BLaER1 treated with 17β-estradiol and CSF1 and Interleukin-3, amounts not matched to agents 10 nM and 100 nM (cell line): ENCODE measurements at regions not wholly inside any gene's neighbourhood (a gene's known extent, or its start where the extent isn't known, plus 50 kb on each side); places are given as distances from the start of the nearest gene placed in this dataset.

ENCODE experiments used
- H3K27ac ChIP-seq, 11 experiments: shearing (Covaris generic); formaldehyde crosslinking; 2 replicates each; pipeline ENCODE4 v1.8.1; 2022
- H3K27me3 ChIP-seq, 11 experiments: shearing (Covaris generic); formaldehyde crosslinking; 2 replicates each; pipeline ENCODE4 v1.8.1; 2022
- H3K36me3 ChIP-seq, 11 experiments: shearing (Covaris generic); formaldehyde crosslinking; 2 replicates each; pipeline ENCODE4 v1.8.1; 2022
- H3K4me1 ChIP-seq, 10 experiments: shearing (Covaris generic); formaldehyde crosslinking; 2 replicates each; pipeline ENCODE4 v1.8.1; 2022
- H3K4me2 ChIP-seq, 11 experiments: shearing (Covaris generic); formaldehyde crosslinking; 2 replicates each; pipeline ENCODE4 v1.8.1; 2022
- H3K4me3 ChIP-seq, 10 experiments: shearing (Covaris generic); formaldehyde crosslinking; 2 replicates each; pipeline ENCODE4 v1.8.1; 2022
- H3K9ac ChIP-seq, 11 experiments: shearing (Covaris generic); formaldehyde crosslinking; 2 replicates each; pipeline ENCODE4 v1.8.1; 2022
- H3K9me3 ChIP-seq, 11 experiments: shearing (Covaris generic); formaldehyde crosslinking; replicated peaks in 1 of 11; 2 replicates each; pipeline ENCODE4 v1.8.1; 2022
- H4K20me1 ChIP-seq, 11 experiments: shearing (Covaris generic); formaldehyde crosslinking; 2 replicates each; pipeline ENCODE4 v1.8.1; 2022
- Cebpa-rat ChIP-seq, 11 experiments: shearing (Covaris generic); IDR thresholded peaks; 2 replicates each; pipeline ENCODE4 v1.8.1; 2022

DNA sequence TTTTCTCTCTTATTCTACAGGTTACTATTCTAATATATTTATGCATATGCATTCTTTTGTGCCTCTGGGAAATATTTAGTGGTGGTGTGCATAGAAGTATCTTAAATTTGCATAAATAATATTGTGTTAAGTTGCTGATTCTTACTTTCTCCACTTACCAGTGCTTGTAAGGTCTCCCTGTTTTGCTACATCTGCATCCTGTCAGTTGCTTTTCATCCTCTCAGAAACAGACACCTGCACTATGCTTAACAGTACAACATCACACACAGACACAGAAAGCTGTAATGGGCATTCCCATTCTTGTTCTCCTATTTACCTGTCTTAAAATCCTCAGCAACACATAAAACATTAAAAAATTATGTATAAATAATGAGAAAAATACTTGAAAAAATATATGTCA, 713.3 kb upstream of the RGMB start:
- H4K20me1 ChIP-seq: no peaks in the 10 kb centered on the region
- H3K9ac ChIP-seq: no peak overlapping the region
- no peak overlapping the region for H3K4me3 ChIP-seq
- H3K4me2 ChIP-seq: no peak overlapping the region
- no peaks in the 10 kb centered on the region for H3K36me3 ChIP-seq
- TF ChIP-seq Cebpa-rat (IDR thresholded peaks at IDR 0.05): no peak
- no peak overlapping the region for H3K27ac ChIP-seq
- no peaks in the 10 kb centered on the region for H3K9me3 ChIP-seq
- H3K4me1 ChIP-seq: no peaks in the 10 kb centered on the region
- no peaks in the 10 kb centered on the region for H3K27me3 ChIP-seq

DNA sequence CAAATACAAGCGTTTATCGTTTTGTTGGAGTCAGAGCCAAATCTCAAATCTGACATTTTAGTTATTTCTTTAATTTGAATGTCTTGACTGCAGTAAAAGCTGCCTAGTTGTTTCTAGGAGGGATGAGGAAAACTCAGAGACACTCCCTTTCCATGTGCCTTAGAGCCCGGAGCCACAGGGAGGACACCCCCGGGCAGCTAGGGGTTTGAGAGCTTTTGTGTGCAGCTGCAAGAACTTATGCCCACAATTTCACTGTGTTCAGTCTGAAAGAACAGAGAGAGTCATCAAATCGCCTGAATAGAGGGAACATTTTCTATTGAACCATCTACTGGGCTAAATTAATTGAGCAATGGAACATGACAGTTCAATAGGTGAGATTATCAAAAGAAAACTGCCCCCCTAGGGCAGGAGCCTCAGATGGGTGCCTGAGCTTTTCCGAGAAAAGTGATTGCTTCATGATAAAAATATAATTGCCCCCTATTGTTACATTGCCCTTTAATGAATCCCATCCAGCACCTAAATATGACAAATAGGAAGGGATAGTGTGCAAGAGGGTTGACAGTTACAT, 709.3 kb upstream of the RGMB start:
- TF ChIP-seq Cebpa-rat (IDR thresholded peaks at IDR 0.05): no peak
- H3K4me3 ChIP-seq: no peak overlapping the region
- no peak overlapping the region for H3K27ac ChIP-seq
- H3K27me3 ChIP-seq: no peaks in the 10 kb centered on the region
- no peaks in the 10 kb centered on the region for H3K36me3 ChIP-seq
- no peak overlapping the region for H3K9ac ChIP-seq
- H3K4me1 ChIP-seq: peaks cover 0 to 6% (median 0%) of the 10 kb centered on the region in 10 experiments; a peak in 3 of 20 replicates
- H4K20me1 ChIP-seq: no peaks in the 10 kb centered on the region
- no peaks in the 10 kb centered on the region for H3K9me3 ChIP-seq
- H3K4me2 ChIP-seq: no peak overlapping the region

DNA sequence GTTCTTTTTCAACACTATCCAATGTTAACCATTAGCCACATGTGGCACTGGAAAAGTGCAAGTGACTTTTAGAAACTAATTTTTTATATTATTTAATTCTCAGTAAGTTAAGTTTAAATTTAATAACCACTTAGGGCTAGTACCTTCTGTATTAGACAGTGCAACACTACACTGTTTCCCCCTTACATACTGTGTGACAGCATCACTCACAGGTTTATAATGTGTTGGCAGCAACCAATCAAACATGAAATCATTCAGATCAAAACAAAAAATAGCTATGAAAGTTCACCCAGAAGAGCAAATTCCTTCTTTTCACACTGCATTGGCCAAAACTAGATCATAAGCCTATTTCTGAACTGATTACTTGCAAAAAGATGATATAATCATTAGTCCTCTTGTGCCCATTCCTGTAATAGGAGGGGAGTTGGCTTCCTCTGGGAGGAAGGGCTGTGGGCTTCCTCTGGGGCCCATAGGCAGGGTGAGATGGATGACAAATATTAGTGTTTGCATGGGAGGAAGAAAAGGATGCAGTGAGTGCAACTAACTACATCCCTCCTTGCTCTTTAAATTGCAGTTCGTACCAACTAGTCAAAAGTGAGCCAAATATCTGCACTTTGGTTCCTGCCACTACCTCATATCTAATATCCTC, 708.1 kb upstream of the RGMB start:
- no peak for TF ChIP-seq Cebpa-rat (IDR thresholded peaks at IDR 0.05)
- Histone ChIP-seq H4K20me1 (no peaks in the 10 kb centered on the region), H3K4me3 (no peak overlapping the region), H3K4me1 (peaks cover 0 to 16% (median 8%) of the 10 kb centered on the region in 10 experiments; a peak in 8 of 20 replicates), H3K4me2 (peak overlapping the region in 5 of 11 experiments; percentile 1 to 34 (median 8); a peak in 1 of 22 replicates), H3K27ac (no peak overlapping the region), H3K9ac (no peak overlapping the region), H3K27me3 (no peaks in the 10 kb centered on the region), H3K9me3 (no peaks in the 10 kb centered on the region), H3K36me3 (no peaks in the 10 kb centered on the region)

DNA sequence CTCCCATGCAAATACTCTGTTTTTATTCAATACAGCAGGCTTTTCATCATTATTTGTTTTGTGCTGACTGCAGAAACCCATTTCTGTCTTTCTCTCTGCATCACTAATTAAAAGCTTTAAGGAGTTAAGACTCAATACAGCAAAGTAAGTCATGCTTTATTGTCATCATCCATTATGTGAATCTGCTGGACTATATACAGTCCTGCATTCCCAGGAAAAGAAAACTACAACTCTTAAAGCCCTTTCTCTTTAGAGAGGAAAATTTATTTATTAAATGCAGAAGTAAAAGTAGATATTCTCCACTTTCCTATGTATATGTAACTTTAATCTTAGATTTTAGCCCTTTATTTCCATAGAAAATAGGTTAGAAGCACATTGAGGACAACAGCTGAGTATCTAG, 706.6 kb upstream of the RGMB start:
- H3K4me2 ChIP-seq: no peak overlapping the region
- no peaks in the 10 kb centered on the region for H3K36me3 ChIP-seq
- no peaks in the 10 kb centered on the region for H3K9me3 ChIP-seq
- H3K27me3 ChIP-seq: no peaks in the 10 kb centered on the region
- no peak overlapping the region for H3K9ac ChIP-seq
- no peak for TF ChIP-seq Cebpa-rat (IDR thresholded peaks at IDR 0.05)
- no peak overlapping the region for H3K4me3 ChIP-seq
- no peak overlapping the region for H3K27ac ChIP-seq
- H3K4me1 ChIP-seq: peaks cover 0 to 16% (median 9%) of the 10 kb centered on the region in 10 experiments; a peak in 8 of 20 replicates
- no peaks in the 10 kb centered on the region for H4K20me1 ChIP-seq

DNA sequence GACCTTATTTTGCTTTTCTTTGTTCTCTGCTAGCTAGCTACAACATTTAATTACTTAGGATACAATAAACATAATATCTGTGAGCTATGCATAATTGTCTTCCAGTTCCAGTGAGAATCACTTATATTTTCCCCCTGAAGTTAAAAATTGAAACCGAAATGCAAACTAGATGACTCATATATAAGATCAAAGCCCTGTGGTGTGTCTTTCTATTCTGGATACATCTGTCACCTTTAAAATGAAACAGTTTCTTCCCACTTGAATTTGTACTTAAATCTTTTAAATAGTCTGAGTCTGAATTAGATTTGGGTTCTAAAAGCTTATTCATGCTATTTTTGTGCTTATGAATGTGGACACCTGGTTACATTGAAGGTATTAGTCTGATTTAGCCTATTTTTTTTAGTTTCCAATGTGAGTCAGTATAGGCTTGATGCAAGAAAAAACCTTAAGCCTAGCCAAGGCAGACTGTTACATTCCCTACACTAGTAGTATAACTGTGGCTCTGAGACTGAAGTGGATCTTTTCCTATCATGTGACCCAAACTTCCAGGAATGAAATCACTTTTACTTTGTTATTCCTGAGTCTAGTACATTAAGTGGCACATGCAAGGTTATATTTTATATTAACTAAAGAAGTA, 703.5 kb upstream of the RGMB start:
- H4K20me1 ChIP-seq: no peaks in the 10 kb centered on the region
- peak overlapping the region in 5 of 11 experiments; percentile 10 to 40 (median 17); a peak in 5 of 22 replicates for H3K4me2 ChIP-seq
- no peaks in the 10 kb centered on the region for H3K36me3 ChIP-seq
- no peak overlapping the region for H3K27ac ChIP-seq
- no peak for TF ChIP-seq Cebpa-rat (IDR thresholded peaks at IDR 0.05)
- no peaks in the 10 kb centered on the region for H3K9me3 ChIP-seq
- H3K4me3 ChIP-seq: no peak overlapping the region
- peaks cover 0 to 16% (median 9%) of the 10 kb centered on the region in 10 experiments; a peak in 8 of 20 replicates for H3K4me1 ChIP-seq
- H3K27me3 ChIP-seq: no peaks in the 10 kb centered on the region
- no peak overlapping the region for H3K9ac ChIP-seq

DNA sequence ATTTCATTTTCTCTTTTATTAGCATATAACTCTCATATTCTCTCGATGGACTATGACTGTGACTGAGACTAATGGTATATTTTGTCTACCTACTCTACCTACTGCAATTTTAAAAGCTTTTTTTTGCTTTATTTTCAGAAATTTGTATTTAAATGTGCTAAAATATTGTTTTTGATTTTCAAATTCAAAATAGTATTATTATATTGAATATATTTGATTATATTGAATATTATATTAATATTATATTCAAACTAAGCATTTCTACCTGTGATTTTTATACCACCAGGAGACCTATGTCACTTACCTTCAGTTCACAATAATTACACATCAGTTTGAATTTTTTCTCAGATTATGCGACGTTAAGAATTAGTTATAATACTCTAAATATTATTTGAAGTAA, 700.5 kb upstream of the RGMB start:
- no peaks in the 10 kb centered on the region for H3K36me3 ChIP-seq
- H3K4me2 ChIP-seq: no peak overlapping the region
- H3K4me1 ChIP-seq: peaks cover 0 to 16% (median 7%) of the 10 kb centered on the region in 10 experiments; a peak in 8 of 20 replicates
- no peak overlapping the region for H3K4me3 ChIP-seq
- no peaks in the 10 kb centered on the region for H3K27me3 ChIP-seq
- TF ChIP-seq Cebpa-rat (IDR thresholded peaks at IDR 0.05): no peak
- no peak overlapping the region for H3K27ac ChIP-seq
- H4K20me1 ChIP-seq: no peaks in the 10 kb centered on the region
- H3K9me3 ChIP-seq: no peaks in the 10 kb centered on the region
- no peak overlapping the region for H3K9ac ChIP-seq

DNA sequence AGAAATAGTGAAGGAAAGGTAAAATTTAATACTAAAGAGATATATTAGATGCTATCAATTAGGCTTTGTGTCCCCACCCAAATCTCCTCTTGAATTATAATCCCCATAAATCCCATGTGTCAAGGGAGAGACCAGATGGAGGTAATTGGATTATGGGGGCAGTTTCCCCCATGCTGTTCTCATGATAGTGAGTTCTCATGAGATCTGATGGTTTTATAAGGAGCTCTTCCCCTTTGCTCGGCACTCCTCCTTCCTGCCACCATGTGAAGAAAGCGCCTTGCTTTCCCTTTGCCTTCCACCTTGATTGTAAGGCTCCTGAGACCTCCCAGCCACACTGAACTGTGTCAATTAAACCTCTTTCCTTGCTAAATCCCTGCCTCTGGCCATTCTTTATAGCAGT, 697.0 kb upstream of the RGMB start:
- Histone ChIP-seq H3K9ac (no peak overlapping the region), H4K20me1 (no peaks in the 10 kb centered on the region), H3K36me3 (no peaks in the 10 kb centered on the region), H3K9me3 (no peaks in the 10 kb centered on the region), H3K4me3 (no peak overlapping the region), H3K27me3 (no peaks in the 10 kb centered on the region), H3K27ac (no peak overlapping the region), H3K4me2 (no peak overlapping the region), H3K4me1 (no peaks in the 10 kb centered on the region)
- TF ChIP-seq Cebpa-rat (IDR thresholded peaks at IDR 0.05): no peak

DNA sequence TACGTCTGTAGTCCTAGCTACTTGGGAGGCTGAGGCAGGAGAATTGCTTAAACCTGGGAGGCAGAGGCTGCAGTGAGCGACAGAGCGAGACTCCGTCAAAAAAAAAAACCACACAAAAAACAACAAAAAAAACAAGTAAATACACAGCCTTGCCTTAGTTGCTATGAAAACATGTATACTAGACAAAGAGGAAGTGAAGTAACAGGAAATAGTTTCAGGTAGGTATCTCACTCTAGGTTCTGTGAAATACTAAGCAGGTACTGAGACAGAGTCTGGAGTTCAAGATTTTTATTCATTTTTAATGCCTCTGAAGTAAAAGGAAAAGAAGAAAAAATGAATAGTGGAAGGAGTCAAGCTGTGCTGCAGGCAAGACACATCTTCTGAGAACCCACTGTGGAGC, 687.9 kb upstream of the RGMB start:
- no peak for TF ChIP-seq Cebpa-rat (IDR thresholded peaks at IDR 0.05)
- Histone ChIP-seq H3K4me1 (no peaks in the 10 kb centered on the region), H3K9ac (no peak overlapping the region)

DNA sequence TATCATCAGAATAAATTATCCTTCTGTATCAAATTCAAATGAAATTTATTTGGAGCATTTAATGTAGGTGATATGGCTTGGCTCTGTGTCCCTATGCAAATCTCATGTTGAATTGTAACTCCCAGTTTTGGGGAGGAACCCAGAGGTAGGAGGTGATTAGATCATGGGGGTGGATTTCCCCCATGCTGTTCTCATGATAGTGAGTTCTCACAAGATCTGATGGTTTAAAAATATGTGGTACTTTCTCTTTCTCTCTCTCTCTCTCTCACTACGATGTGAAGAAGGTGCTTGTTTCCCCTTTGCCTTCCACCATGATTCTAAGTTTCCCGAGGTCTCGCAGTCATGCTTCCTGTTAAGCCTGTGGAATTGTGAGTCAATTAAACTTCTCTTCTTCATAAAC, 678.4 kb upstream of the RGMB start:
- H3K27me3 ChIP-seq: no peaks in the 10 kb centered on the region
- no peak overlapping the region for H3K4me3 ChIP-seq
- no peaks in the 10 kb centered on the region for H4K20me1 ChIP-seq
- no peaks in the 10 kb centered on the region for H3K36me3 ChIP-seq
- no peak overlapping the region for H3K9ac ChIP-seq
- 0 out of 22 replicates have a peak, but pooled peaks cover 0 to under 1% (median 0%) of the 10 kb centered on the region in 11 experiments for H3K9me3 ChIP-seq
- no peak for TF ChIP-seq Cebpa-rat (IDR thresholded peaks at IDR 0.05)
- peaks cover 0 to 5% (median 0%) of the 10 kb centered on the region in 10 experiments; a peak in 2 of 20 replicates for H3K4me1 ChIP-seq
- no peak overlapping the region for H3K27ac ChIP-seq
- H3K4me2 ChIP-seq: no peak overlapping the region

More for the DNA sequence above, 687.9 kb upstream of the RGMB start:
- H3K36me3 ChIP-seq: no peaks in the 10 kb centered on the region
- H3K27ac ChIP-seq: no peak overlapping the region
- H3K4me3 ChIP-seq: no peak overlapping the region
- no peak overlapping the region for H3K4me2 ChIP-seq
- no peaks in the 10 kb centered on the region for H3K27me3 ChIP-seq
- H3K9me3 ChIP-seq: peaks cover 0 to 10% (median 0%) of the 10 kb centered on the region in 11 experiments; a peak in 3 of 22 replicates
- H4K20me1 ChIP-seq: no peaks in the 10 kb centered on the region
